Cerebellar cortex (tissue), 1 donor: ENCODE measurements at regions not wholly inside any gene's neighbourhood (a gene's known extent, or its start where the extent isn't known, plus 50 kb on each side); places are given as distances from the start of the nearest gene placed in this dataset.
A peak's percentile ranks its signal among the peaks of the same experiment; 100 is the strongest.

ENCODE experiments used
- DNase-seq: peaks from one replicate; pipeline ENCODE4 v3.0.0-alpha.2; 2015; ENCODE audit warnings: low spot score

DNA sequence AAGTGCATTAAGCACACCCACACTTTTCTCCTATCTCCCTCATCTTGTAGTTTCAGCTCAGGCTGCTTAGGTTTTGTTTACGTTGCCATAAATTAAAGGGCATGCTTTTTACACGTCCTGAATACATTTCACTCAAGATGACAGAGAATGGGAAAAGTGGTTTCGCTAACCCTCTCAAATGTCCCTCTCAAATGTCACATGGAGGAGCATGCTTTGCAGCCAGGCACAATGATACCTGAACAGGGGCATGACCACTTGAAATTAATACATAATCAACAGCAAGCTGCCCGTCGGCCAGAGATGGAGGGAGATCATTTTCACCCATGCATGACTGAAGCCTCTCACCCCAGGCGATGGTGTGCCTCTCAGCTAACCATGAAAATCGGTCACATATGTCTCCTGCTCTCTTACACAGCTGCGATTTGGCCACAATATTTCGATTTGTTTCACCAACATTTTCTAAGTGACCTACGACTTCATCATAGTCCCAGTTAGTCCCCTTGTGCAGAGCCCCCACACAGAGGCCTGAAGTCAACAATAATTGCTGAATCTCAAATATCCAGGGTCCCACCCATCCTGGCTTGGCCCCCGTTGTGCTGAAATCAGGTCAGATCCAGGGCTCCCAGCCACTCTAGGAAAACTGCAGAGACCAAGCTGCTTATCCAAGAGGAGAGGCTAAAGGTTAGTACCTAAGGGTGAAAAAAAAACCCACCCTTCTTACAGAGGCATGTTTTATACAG is 373.9 kb upstream of the NFE2L3 start:
- no peak for DNase-seq

DNA sequence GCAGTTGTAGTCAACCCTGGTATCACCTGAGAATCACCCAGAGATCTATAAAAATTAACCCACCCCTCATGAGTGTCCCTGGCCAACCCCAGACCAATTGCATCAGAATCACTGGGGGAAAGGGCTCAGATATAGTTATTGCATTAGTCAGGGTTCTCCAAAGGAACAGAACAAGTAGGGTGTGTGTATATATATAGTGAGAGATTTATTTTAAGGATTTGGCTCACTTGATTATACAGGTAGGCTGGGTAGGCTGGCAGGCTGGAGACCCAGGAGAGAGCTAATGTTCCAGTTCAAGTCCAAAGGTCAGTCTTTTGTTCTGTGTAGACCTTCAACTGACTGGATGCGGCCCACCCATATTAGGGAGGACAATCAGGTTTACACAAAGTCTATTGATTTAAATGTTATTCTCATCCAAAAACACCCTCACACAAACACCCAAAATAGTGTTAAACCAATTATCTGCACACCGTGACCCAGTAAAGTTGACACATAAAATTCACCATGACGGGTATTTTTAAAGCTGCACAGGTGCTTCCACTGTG is 372.9 kb upstream of the NFE2L3 start:
- no peak for DNase-seq

DNA sequence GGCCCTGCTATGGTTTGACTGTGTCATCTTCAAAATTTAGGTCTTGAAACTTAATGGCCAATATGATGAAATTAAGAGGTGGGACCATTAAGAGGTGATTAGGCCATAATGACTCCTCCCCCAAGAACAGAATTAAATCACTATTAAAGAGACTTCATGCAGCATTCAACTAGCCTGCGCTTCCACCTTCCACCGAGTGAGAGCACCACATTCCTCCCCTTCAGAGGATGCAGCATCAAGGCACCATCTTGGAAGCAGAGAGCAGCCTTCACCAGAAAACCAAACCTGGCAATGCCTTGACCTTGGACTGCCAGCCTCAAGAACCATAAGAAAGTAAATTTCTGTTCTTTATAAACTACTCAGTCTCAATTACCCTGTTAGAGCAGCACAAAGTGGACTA is 371.1 kb upstream of the NFE2L3 start:
- DNase-seq: no peak

- DNase-seq: peak; percentile 66
Observed at GRCh38 chr7:25781704-25782103, 370.3 kb upstream of the NFE2L3 start.

- DNase-seq: no peak
Observed at GRCh38 chr7:25786936-25787335, 365.1 kb upstream of the NFE2L3 start.

- DNase-seq: peak; percentile 78
Observed at GRCh38 chr7:25787336-25787735, 364.7 kb upstream of the NFE2L3 start.

DNA sequence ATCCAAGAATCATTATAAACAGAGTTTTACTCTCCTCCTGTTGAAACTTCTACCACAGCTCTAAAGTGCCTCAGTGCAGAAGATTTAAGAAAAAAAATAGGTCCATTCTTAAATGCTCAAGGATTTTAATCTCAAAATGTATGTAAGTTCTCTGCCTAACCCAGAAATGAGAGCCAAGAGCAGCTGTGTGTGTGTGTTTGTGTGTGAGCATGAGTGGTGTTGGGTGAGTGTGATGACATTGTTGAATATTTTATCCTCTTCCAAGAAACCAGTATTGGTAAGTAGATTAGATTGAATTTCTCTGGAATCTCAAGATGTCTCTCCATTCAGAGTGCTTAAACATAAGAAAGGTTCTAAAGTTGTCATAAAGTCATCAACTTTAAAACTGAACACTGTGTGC is 363.6 kb upstream of the NFE2L3 start:
- DNase-seq: no peak

- peak; percentile 93 for DNase-seq
Observed at GRCh38 chr7:25788961-25789620, 362.9 kb upstream of the NFE2L3 start.

DNA sequence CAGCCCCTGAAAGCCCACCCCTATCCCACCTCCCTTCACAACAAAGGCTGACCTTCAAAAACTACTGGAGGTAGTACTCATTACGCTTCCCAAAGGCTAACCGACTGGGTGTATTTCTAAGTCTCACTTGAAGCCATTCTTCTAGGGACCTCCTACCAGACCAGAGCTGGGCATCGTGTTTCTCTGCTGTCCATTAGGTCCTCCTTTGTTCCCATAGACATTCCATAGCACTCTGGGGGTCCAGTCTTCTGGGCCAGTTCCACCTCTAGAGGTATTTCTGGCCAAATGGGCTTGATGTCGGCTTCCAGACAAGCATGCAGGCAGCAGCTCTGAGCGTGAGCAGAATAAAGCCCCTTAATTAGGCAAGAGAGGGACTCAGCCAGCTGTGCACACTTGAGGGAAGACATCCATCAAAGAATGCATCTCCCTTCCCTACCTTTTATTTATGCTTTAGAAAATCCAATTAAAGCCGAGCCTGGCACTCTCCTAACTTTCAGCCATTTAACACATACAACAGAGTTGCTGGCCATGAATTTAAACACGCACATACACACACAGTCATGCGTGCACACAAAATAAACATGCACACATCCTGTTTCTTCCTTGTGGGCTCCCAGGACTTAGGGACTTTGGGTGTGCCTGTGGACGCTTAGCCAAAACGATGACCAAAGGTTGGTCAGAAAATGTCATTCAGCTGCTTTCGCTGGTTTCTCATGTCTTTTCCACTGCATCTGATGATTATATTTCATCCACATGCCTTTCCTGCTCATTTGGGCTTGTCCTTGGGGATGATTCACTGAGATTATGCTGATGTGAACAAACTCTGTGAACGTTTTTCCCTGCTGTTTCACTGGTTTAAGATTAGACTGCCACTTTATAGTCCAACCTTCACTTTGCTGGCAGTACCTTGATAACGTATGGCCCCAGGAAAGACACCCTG is 362.0 kb upstream of the NFE2L3 start:
- peak; percentile 90 for DNase-seq

GRCh38 chr7:25790963-25791362 is 361.0 kb upstream of the NFE2L3 start:
- no peak for DNase-seq

DNA sequence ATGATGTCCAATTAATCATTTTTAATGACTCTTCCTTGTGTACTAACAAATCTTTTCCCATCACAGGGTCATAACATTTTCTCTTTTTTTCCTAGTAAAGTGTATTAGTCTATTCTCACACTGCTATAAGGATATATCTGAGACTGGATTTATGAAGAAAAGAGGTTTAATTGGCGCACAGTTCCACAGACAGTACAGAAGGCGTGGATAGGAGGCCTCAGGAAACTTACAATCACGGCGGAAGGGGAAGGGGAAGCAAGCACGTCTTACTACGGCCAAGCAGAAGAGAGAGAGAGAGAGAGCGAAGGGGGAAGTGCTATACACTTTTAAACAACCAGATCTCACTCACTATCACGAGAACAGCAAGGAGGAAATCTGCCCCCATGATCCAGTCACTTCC is 359.4 kb upstream of the NFE2L3 start:
- no peak for DNase-seq

DNA sequence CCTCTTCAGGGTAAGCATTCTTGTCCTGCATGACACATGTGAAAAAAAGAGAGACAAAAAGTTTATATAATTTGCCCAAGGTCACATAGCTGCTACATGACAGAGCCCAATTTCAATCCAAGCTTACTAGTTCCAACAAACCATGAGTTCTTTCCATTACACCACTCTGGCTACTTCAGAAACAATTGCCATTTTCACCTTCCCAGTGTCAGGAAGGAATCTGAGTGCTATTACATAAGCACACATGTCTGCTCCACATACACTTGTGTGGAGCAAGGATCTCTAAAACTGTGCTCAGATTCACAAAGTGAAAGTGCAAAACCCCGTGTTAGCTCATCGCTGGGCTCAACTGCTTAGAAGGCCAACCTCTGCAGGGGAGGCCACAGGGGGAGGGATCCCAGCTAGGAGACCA is 356.2 kb upstream of the NFE2L3 start:
- DNase-seq: no peak

DNA sequence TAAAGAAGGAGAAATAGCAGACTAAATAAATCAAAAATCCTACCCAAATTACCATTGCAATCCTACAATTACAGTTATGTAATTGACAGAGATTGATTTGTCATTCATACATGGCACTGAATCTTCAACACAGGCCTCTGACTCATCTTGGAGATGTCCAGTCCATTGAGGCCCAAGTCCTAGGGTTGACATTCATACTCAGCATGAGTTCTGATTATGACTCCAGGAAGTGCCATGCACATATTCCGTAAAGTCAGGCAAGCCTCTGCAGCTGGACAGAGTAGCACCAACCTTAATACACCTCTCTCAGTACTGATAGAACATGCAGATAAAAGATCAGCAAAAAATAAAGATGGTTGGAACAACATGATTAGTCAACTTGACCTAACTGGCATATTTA is 353.7 kb upstream of the NFE2L3 start:
- DNase-seq: no peak

DNA sequence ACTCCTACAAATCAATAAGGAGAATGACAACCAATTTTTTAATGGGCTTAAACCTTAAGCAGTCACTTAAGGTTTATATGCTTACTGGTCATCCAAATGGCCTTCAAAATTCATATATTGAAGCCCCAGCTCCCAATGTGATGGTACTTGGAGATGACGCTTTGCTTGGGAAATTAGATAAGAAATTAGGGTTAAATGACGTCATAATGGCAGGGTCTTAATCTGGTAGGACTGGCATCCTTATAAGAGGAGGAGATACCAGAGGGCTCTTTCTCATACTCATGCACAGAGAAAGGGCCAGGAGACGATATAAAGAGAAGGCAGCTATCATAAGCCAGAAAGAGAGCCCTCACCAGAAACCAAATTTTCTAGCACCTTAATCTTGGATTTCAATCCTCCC is 350.8 kb upstream of the NFE2L3 start:
- DNase-seq: no peak

GRCh38 chr7:25802057-25802456 is 349.9 kb upstream of the NFE2L3 start:
- no peak for DNase-seq

DNA sequence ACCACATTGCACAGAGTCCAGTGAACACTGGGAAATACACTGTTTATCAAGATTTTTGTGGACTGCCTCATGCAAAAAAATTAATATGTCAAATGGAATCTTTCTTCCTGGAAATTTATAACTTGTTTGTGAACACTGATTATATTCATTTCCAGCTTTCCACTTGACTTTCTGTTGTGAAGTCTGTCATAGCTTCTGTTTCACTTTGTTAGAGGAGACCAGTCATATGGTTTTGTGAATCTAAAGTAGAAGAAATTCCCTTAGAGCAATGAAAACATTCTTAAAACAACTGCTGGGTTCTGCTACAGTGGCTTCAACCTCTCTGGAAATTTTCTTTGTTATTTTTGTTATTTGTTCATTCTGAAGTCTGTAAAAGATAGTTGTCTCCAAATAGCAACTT is 349.5 kb upstream of the NFE2L3 start:
- DNase-seq: no peak

- peak; percentile 69 for DNase-seq
Observed at GRCh38 chr7:25803117-25803887, 348.7 kb upstream of the NFE2L3 start.

DNA sequence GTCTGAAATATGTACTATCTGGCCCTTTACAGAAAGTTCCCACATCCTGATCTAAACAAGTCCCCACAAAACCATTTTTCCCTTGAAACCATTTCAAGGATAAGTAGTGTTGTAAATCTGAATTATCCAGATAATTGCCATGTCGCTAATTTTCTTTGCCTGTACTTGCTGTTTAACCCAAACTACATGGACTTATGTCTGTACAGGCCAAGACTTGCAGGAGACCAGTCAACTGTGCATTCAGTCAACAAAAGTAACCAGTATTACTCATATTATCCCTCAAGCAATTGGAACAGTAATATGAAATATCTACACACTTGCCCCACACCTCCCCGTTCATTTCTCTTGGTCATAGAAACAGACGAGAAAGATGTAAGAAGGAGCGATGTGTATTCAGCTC is 347.8 kb upstream of the NFE2L3 start:
- DNase-seq: peak; percentile 34

DNA sequence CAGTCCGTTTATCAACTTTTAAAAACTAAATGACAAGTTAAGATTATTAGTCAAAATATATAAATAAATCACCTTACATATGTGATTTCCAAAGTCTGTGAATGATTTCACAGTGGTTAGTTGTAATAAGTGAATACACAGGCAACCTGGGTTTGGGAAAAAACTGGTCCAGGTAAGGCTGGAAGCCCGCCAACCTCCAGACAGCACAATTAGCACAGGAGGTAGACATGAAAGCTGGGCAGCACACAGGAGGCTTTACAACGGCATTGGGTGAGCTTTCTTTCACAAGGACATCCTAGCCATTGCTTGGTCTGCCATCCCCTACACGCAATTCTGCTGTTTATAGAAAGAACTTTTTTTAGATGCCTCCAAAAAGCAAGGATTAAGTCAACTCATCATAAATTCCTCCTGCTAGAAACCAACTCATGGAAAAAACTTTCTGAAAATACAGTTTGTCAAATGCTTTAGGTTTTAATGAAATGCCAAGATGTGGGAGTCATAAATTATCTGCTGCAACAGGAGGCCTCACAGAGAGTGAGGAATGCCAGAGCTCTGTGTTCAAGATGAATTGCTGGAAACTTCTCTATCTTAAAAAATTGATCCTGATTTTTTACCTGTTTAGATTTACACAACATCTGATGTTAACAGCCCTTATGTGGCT is 346.8 kb upstream of the NFE2L3 start:
- DNase-seq: peak; percentile 86

GRCh38 chr7:25807086-25807611 is 344.8 kb upstream of the NFE2L3 start:
- no peak for DNase-seq

DNA sequence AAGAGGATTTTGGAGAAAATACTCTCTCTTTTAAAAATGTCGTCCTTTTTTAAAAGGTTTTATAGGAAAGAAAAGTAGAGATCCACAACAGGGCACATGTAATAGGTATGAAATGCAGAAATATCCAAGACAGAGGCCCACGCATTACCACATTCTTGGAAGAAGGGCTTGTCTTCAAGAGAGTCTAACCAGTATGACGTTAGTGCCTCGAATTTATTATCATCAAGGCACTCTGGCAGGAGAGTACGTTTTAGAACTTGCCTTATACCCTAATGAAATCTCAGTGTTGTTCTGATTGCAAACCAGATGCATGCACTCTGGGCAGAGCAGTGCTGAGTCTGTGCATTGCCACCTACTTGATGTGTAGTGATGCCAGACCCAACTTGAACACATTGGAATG is 342.6 kb upstream of the NFE2L3 start:
- no peak for DNase-seq
